Endothelial cell (in vitro differentiated cells): ENCODE measurements at regions not wholly inside any gene's neighbourhood (a gene's known extent, or its start where the extent isn't known, plus 50 kb on each side); places are given as distances from the start of the nearest gene placed in this dataset.
"Not testable (repeated sequence)": the region's sequence is repeated elsewhere in the genome, so short reads cannot be mapped to it uniquely, and the experiment has no call there.

Experiments
- DNase-seq: peaks from one replicate; pipeline ENCODE4 v3.0.0; 2021; ENCODE audit warnings: low spot score
- H3K27ac Mint-ChIP-seq: one replicate; pipeline ENCODE4 v1.8.0; 2021; ENCODE audit warnings: mixed read lengths, inconsistent platforms; ENCODE audit not compliant: unreplicated experiment
- H3K27me3 Mint-ChIP-seq: one replicate; pipeline ENCODE4 v1.8.0; 2021; ENCODE audit warnings: mild to moderate bottlenecking, moderate library complexity, mixed read lengths, inconsistent platforms; ENCODE audit not compliant: unreplicated experiment
- H3K36me3 Mint-ChIP-seq: one replicate; pipeline ENCODE4 v1.8.0; 2021; ENCODE audit warnings: mild to moderate bottlenecking, low read depth, mixed read lengths, inconsistent platforms; ENCODE audit not compliant: unreplicated experiment
- H3K4me1 Mint-ChIP-seq: one replicate; pipeline ENCODE4 v1.8.0; 2021; ENCODE audit warnings: mild to moderate bottlenecking, mixed read lengths, inconsistent platforms; ENCODE audit not compliant: unreplicated experiment
- H3K4me3 Mint-ChIP-seq: one replicate; pipeline ENCODE4 v1.8.0; 2021; ENCODE audit warnings: mild to moderate bottlenecking, mixed read lengths, inconsistent platforms; ENCODE audit not compliant: unreplicated experiment
- H3K9me3 Mint-ChIP-seq: one replicate; pipeline ENCODE4 v1.8.0; 2021; ENCODE audit warnings: mixed read lengths, inconsistent platforms; ENCODE audit not compliant: unreplicated experiment
- TF ChIP-seq, protein P1 (sequence below): fragments of 200-600 bp; sonication (generic); IDR thresholded peaks from one replicate; pipeline ENCODE4 v1.5.0; 2021; ENCODE audit warnings: antibody characterized with exemption; ENCODE audit not compliant: unreplicated experiment

DNA sequence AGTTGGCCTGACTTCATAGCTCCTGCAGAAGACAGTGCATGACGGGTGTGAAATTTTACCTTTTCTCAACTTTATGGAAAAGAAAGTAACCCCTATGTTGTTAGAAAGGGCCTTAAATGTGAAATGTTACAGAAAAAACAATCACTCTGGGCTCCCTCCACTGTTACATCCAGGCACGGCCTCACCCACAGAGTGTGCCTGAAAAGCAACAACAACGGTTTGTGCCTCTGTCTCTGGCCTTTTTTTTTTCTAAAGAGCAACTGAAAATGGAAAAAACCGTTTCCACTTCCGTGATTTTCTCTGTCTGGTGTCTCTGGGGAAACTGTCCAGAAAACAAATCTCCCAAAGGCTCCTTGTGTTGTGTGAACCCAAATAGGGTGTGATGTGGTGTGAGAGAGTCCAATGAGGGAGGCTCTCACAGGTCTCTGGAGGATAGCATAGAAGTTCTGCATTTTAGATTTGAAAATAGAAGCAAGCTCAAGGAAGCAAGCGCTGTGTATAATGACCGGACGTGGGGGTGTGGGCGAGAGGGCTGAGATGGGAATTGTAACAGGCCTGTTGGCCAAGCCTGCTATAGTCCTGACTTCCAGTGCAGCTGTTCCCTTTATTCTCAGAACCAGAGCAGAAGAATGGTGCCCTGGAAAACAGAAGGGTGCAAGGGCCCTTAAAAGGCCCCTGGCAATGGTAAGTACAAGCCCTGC, 221.8 kb upstream of the TUT7 start:
- no peak for DNase-seq
- Mint-ChIP-seq H3K4me3 (no peak overlapping the region), H3K4me1 (peaks cover 9% of the 10 kb centered on the region), H3K27ac (no peak overlapping the region), H3K27me3 (peaks cover 4% of the 10 kb centered on the region), H3K9me3 (no peaks in the 10 kb centered on the region), H3K36me3 (no peaks in the 10 kb centered on the region)
- TF ChIP-seq, protein P1, sequence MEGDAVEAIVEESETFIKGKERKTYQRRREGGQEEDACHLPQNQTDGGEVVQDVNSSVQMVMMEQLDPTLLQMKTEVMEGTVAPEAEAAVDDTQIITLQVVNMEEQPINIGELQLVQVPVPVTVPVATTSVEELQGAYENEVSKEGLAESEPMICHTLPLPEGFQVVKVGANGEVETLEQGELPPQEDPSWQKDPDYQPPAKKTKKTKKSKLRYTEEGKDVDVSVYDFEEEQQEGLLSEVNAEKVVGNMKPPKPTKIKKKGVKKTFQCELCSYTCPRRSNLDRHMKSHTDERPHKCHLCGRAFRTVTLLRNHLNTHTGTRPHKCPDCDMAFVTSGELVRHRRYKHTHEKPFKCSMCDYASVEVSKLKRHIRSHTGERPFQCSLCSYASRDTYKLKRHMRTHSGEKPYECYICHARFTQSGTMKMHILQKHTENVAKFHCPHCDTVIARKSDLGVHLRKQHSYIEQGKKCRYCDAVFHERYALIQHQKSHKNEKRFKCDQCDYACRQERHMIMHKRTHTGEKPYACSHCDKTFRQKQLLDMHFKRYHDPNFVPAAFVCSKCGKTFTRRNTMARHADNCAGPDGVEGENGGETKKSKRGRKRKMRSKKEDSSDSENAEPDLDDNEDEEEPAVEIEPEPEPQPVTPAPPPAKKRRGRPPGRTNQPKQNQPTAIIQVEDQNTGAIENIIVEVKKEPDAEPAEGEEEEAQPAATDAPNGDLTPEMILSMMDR: no peak

DNA sequence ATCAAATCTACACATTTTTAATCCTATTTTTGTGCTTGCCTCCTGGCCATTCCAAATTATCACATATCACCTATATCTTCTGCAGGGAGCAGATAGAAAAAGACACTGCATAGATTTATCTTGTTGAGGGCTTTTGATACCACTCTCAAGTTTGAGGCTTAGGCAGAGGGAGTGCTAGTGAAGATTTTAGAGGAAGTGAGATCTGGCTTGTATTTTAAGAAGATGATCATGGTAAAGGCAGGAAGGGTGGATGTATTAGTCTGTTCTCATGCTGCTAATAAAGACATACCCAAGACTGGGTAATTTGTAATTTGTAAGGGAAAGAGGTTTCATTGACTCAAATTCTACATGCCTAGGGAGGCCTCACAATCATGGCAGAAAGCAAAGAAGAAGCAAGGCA, 220.9 kb upstream of the TUT7 start:
- DNase-seq: no peak
- peaks cover 9% of the 10 kb centered on the region for H3K4me1 Mint-ChIP-seq
- peaks cover 4% of the 10 kb centered on the region for H3K27me3 Mint-ChIP-seq
- no peaks in the 10 kb centered on the region for H3K36me3 Mint-ChIP-seq
- H3K4me3 Mint-ChIP-seq: no peak overlapping the region
- TF ChIP-seq, protein P1: no peak
- H3K27ac Mint-ChIP-seq: no peak overlapping the region
- H3K9me3 Mint-ChIP-seq: no peaks in the 10 kb centered on the region

DNA sequence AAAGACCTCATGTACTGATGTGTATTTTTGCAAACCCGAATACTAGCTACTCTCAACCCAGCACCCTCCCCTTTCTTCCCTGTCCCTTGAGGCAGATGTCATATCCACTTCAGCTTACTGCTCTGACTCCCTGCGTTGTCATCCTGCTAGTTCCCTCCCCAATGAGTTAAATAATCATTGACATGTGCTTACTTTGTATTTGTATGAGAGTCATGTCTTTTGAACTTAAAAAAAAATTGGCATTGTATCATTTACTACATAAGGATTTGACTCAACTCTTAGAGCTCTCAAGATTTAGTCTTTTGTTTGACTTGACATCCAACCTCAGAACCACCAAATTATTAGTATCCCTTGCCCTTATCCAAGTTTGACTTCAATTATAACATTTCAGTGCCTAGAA, 219.7 kb upstream of the TUT7 start:
- H3K9me3 Mint-ChIP-seq: no peaks in the 10 kb centered on the region
- no peak for DNase-seq
- no peaks in the 10 kb centered on the region for H3K36me3 Mint-ChIP-seq
- no peak overlapping the region for H3K4me3 Mint-ChIP-seq
- H3K27ac Mint-ChIP-seq: no peak overlapping the region
- H3K27me3 Mint-ChIP-seq: peaks cover 2% of the 10 kb centered on the region
- peaks cover 9% of the 10 kb centered on the region for H3K4me1 Mint-ChIP-seq
- TF ChIP-seq, protein P1: no peak

DNA sequence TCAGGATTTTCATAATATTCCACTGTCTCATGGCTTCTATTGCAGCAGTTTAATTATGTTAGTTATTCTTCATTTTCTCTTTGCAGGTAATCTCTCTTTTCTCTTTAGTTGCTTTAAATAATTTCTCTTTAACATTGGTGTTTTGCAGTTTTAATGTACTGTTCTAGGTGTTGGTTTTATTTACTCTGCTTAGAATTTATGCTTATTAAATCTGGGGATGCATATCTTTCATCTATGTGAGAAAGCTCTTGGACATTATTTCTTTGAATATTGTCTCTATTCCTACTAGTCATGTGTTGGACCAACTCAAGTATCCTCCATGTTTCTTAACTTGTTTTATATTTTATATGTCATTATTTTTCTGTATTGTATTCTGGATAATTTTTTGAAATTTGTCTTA, 218.7 kb upstream of the TUT7 start:
- no peak for DNase-seq
- Mint-ChIP-seq H3K27ac (no peak overlapping the region), H3K36me3 (no peaks in the 10 kb centered on the region), H3K4me3 (no peak overlapping the region), H3K4me1 (peaks cover 9% of the 10 kb centered on the region), H3K9me3 (no peaks in the 10 kb centered on the region), H3K27me3 (peaks cover 2% of the 10 kb centered on the region)
- TF ChIP-seq, protein P1: no peak

DNA sequence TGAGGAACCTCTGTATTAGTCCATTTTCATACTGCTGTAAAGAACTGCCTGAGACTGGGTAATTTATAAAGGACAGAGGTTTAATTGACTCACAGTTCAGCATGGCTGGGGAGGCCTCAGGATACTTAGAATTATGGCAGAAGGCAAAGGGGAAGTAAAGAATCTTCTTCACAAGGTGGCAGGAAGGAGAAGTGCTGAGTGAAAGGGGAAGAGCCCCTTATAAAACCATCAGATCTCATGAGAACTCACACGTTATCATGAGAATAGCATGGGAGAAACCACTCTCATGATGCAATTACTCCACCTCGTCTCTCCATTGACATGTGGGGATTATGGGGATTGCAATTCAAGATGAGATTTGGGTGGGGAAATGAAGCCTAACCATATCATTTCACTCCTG, 211.4 kb upstream of the TUT7 start:
- not testable (repeated sequence) for H3K27me3 Mint-ChIP-seq, H3K27ac Mint-ChIP-seq, H3K4me3 Mint-ChIP-seq

More for the DNA sequence above, 211.4 kb upstream of the TUT7 start:
- not testable (repeated sequence) for DNase-seq, H3K4me1 Mint-ChIP-seq, H3K9me3 Mint-ChIP-seq, H3K36me3 Mint-ChIP-seq
